HepG2 (cell line): ENCODE measurements at regions not wholly inside any gene's neighbourhood (a gene's known extent, or its start where the extent isn't known, plus 50 kb on each side); places are given as distances from the start of the nearest gene placed in this dataset.
A peak's percentile ranks its signal among the peaks of the same experiment; 100 is the strongest.

Experiments used
- ATAC-seq: fragments of 200-7000 bp; cut with Tn5 transposase; 3 replicates; pipeline ENCODE4 v1.9.1; 2020; ENCODE audit warnings: mild to moderate bottlenecking, moderate library complexity
- BruUV-seq: library from RNA; stranded (reverse); fragments of 400-500 nt; replicated peaks from 2 replicates; lab custom pipeline; 2021; lab: Mats Ljungman, UMichigan
- CTCF ChIA-PET: fragments of 300-600 bp; formaldehyde crosslinking; extraction: SDS; loops from one replicate; lab custom pipeline; 2021; ENCODE audit warnings: low total read pairs, inconsistent platforms, low intra/inter-chr PET ratio; lab: Yijun Ruan, JAX
- POLR2A ChIA-PET: fragments of 350-600 bp; sonication (Branson Sonifier 250); formaldehyde crosslinking; loops from one replicate; lab custom pipeline; 2020; ENCODE audit warnings: antibody characterized with exemption, inconsistent platforms; lab: Yijun Ruan, JAX
- DNase-seq: peaks from one replicate; pipeline ENCODE4 v3.0.0-alpha.2; 2015; ENCODE audit warnings: low spot score
- FAIRE-seq: peaks from 3 replicates; lab custom pipeline; 2011; peaks lifted over from hg19 to GRCh38; lab: Jason Lieb, UNC
- H2AFZ ChIP-seq: one replicate; pipeline ENCODE4 v1.6.1; 2011; ENCODE audit warnings: low read length, inconsistent platforms
- H3K27ac ChIP-seq: fragments of 300-600 bp; 3 replicates; pipeline ENCODE4 v1.8.0; 2011; ENCODE audit warnings: mixed run types, mild to moderate bottlenecking, mixed read lengths, low read length, inconsistent platforms; ENCODE audit not compliant: insufficient read depth; ENCODE audit errors: extremely low read length
- H3K27me3 ChIP-seq, 2 experiments: fragments of 200-600 bp in 1 of 2; 2 replicates in 1 of 2; 3 replicates in 1 of 2; pipeline versions ENCODE4 v1.6.0 to v1.8.0; 2011; ENCODE audit warnings: low read length in 2 of 2, mild to moderate bottlenecking in 2 of 2, moderate library complexity in 2 of 2, inconsistent platforms in 1 of 2; ENCODE audit not compliant: insufficient read depth in 2 of 2, control insufficient read depth in 1 of 2
- H3K36me3 ChIP-seq, 2 experiments: fragments of 200-600 bp in 1 of 2; replicated peaks in 1 of 2; 2 replicates in 1 of 2; 3 replicates in 1 of 2; pipeline versions ENCODE4 v1.5.1 to v1.8.0; 2011; ENCODE audit warnings: low read length in 2 of 2, inconsistent platforms in 1 of 2; ENCODE audit not compliant: insufficient read depth in 2 of 2, control insufficient read depth in 1 of 2
- H3K4me1 ChIP-seq: 2 replicates; pipeline ENCODE4 v1.5.1; 2012; ENCODE audit warnings: low read length, inconsistent platforms; ENCODE audit not compliant: insufficient read depth
- H3K4me2 ChIP-seq: 2 replicates; pipeline ENCODE4 v1.6.0; 2011; ENCODE audit warnings: low read depth, low read length, inconsistent platforms
- H3K4me3 ChIP-seq, 3 experiments: fragments of 200-600 bp in 1 of 3; sonication (generic), shearing (Covaris generic) in 1 of 3; replicated peaks in 1 of 3; 2 replicates each; pipeline ENCODE4 v1.5.1; 2011 to 2016; ENCODE audit warnings: low read length in 3 of 3, inconsistent platforms in 2 of 3, low read depth in 2 of 3, mild to moderate bottlenecking in 2 of 3, control low read depth in 1 of 3, mixed read lengths in 1 of 3; ENCODE audit not compliant: insufficient read depth in 1 of 3
- H3K79me2 ChIP-seq: one replicate; pipeline ENCODE4 v1.6.1; 2011; ENCODE audit warnings: low read length, inconsistent platforms; ENCODE audit not compliant: insufficient read depth
- H3K9ac ChIP-seq: 2 replicates; pipeline ENCODE4 v1.6.0; 2011; ENCODE audit warnings: mild to moderate bottlenecking, low read depth, low read length, inconsistent platforms; ENCODE audit not compliant: insufficient read depth
- H3K9me3 ChIP-seq: 2 replicates; pipeline ENCODE4 v1.5.1; 2012; ENCODE audit warnings: mild to moderate bottlenecking, low read length
- H4K20me1 ChIP-seq: 2 replicates; pipeline ENCODE4 v1.6.0; 2011; ENCODE audit warnings: inconsistent platforms, mild to moderate bottlenecking, low read length, moderate library complexity; ENCODE audit not compliant: insufficient read depth
- ADNP ChIP-seq: sonication (generic); formaldehyde crosslinking; IDR thresholded peaks from 2 replicates; pipeline ENCODE4 v1.4.0; 2020; ENCODE audit warnings: missing genetic modification reagents
- ATF7-NPFF ChIP-seq: sonication (generic); formaldehyde crosslinking; IDR thresholded peaks from 2 replicates; pipeline ENCODE4 v1.8.1; 2023; ENCODE audit warnings: mild to moderate bottlenecking, low read depth, missing genetic modification reagents, moderate library complexity
- ELF4 ChIP-seq: sonication (generic); formaldehyde crosslinking; IDR thresholded peaks from 2 replicates; pipeline ENCODE4 v1.5.0; 2020; ENCODE audit warnings: missing genetic modification reagents, mild to moderate bottlenecking, moderate library complexity, borderline replicate concordance
- FIP1L1 ChIP-seq: fragments of 200-400 bp; formaldehyde crosslinking; IDR thresholded peaks from 2 replicates; pipeline ENCODE4 v1.6.1; 2018; ENCODE audit warnings: low read depth, mild to moderate bottlenecking, low read length, moderate library complexity, borderline replicate concordance; ENCODE audit not compliant: insufficient read depth
- HMG20A ChIP-seq: IDR thresholded peaks from 2 replicates; pipeline ENCODE4 v1.6.1; 2016; ENCODE audit warnings: borderline replicate concordance
- KLF16 ChIP-seq, 2 experiments: sonication (generic) in 1 of 2; formaldehyde crosslinking in 1 of 2; IDR thresholded peaks; 2 replicates each; pipeline versions ENCODE4 v1.6.1 to v1.8.0; 2016 to 2023; ENCODE audit warnings: missing genetic modification reagents in 2 of 2, missing compliant biosample characterization in 1 of 2
- MAFF ChIP-seq: IDR thresholded peaks from 2 replicates; pipeline ENCODE4 v1.6.1; 2011; ENCODE audit warnings: low read depth, low read length, improper control_type of control experiment
- MAFK ChIP-seq, 2 experiments: IDR thresholded peaks in 1 of 2; conservative IDR thresholded peaks in 1 of 2; 2 replicates each; pipeline ENCODE4 v1.6.1; 2011; ENCODE audit warnings: improper control_type of control experiment in 2 of 2, low read length in 2 of 2
- NAIF1 ChIP-seq: sonication (generic); formaldehyde crosslinking; IDR thresholded peaks from 2 replicates; pipeline ENCODE4 v1.5.0; 2020; ENCODE audit warnings: mild to moderate bottlenecking, missing genetic modification reagents, borderline replicate concordance
- NCOA2 ChIP-seq: sonication (generic); formaldehyde crosslinking; IDR thresholded peaks from 2 replicates; pipeline ENCODE4 v1.8.0; 2022; ENCODE audit warnings: inconsistent platforms
- SMAD3 ChIP-seq: sonication (generic); formaldehyde crosslinking; IDR thresholded peaks from 2 replicates; pipeline ENCODE4 v1.4.0; 2020; ENCODE audit warnings: missing genetic modification reagents
- ZNF383 ChIP-seq: sonication (generic); formaldehyde crosslinking; IDR thresholded peaks from 2 replicates; pipeline ENCODE4 v1.4.0; 2020; ENCODE audit warnings: missing genetic modification reagents, mild to moderate bottlenecking, borderline replicate concordance
- ZNF460 ChIP-seq: sonication (generic); formaldehyde crosslinking; IDR thresholded peaks from 2 replicates; pipeline ENCODE4 v1.5.1; 2020; ENCODE audit warnings: missing genetic modification reagents, mild to moderate bottlenecking, borderline replicate concordance
- ZSCAN9 ChIP-seq: IDR thresholded peaks from 2 replicates; pipeline ENCODE4 v1.6.1; 2016; ENCODE audit warnings: borderline replicate concordance
- WGBS: methylation state at CpG from one replicate; pipeline ENCODE4 v1.1.6; 2017; ENCODE audit warnings: low lambda C conversion rate; 5-methylcytosine and 5-hydroxymethylcytosine counted together
- in situ Hi-C: cut with HindIII; loops from 2 replicates; pipeline ENCODE4 v1.10.0; 2017; ENCODE audit warnings: low pct_unique_long_range_greater_than_20kb; ENCODE audit not compliant: extremely low pct_ligation_motif_present
- intact Hi-C: fragments of 100-400 bp; cut with micrococcal nuclease; formaldehyde crosslinking; loops from one replicate; pipeline ENCODE4 v1.10.0; 2022; ENCODE audit not compliant: unreplicated experiment
- TF ChIP-seq, protein P1 (sequence below): sonication (generic); formaldehyde crosslinking; IDR thresholded peaks from 2 replicates; pipeline ENCODE4 v1.4.0; 2020; ENCODE audit warnings: missing genetic modification reagents
- TF ChIP-seq, protein P2 (sequence below): sonication (generic); formaldehyde crosslinking; IDR thresholded peaks from 2 replicates; pipeline ENCODE4 v1.4.0; 2020; ENCODE audit warnings: mild to moderate bottlenecking, low read depth, missing genetic modification reagents
- TF ChIP-seq, protein P3 (sequence below): sonication (generic); formaldehyde crosslinking; IDR thresholded peaks from 2 replicates; pipeline ENCODE4 v1.5.0; 2020; ENCODE audit warnings: missing genetic modification reagents, mild to moderate bottlenecking, borderline replicate concordance

DNA sequence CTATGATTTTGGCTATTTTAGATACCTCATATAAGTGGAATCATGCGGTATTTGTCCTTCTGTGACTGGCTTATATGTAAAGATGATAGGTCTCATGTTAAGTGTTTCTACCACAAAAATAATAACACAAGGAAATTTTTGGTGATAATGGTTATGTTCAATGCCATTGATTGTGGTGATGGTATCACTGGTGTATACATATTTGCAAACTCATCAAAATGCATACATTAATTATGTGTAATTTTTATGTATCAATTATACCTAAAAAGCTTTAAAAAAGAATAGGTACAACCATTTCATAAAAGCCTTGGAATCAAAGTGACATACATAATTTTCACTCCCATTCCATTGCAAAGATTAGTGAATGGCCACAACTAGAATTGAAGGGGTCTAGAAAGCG is 178.3 kb upstream of the FMR1 start:
- H3K9ac ChIP-seq: no peak overlapping the region
- no peaks in the 10 kb centered on the region for H4K20me1 ChIP-seq
- H3K27me3 ChIP-seq: no peaks in the 10 kb centered on the region
- 10% methylated on average over 1 of the region's 2 CpGs for WGBS
- no peaks in the 10 kb centered on the region for H3K36me3 ChIP-seq
- no peaks in the 10 kb centered on the region for H3K9me3 ChIP-seq
- FAIRE-seq (no peak), DNase-seq (no peak), ATAC-seq (no peak)
- H3K4me1 ChIP-seq: no peaks in the 10 kb centered on the region
- no peak overlapping the region for H3K4me3 ChIP-seq
- TF ChIP-seq ELF4: no peak
- TF ChIP-seq ZSCAN9 (CRISPR knock-in tag): no peak
- peak; percentile 22 to 58; a peak in 2 of 4 replicates for TF ChIP-seq MAFK (conservative IDR thresholded peaks at IDR 0.05 in 1 of 2, IDR thresholded peaks at IDR 0.05 in 1 of 2; ENCODE audit: low read length in 2 of 2)
- no peak for TF ChIP-seq NCOA2 (CRISPR knock-in tag)
- TF ChIP-seq ADNP (CRISPR knock-in tag): no peak
- TF ChIP-seq, protein P1, sequence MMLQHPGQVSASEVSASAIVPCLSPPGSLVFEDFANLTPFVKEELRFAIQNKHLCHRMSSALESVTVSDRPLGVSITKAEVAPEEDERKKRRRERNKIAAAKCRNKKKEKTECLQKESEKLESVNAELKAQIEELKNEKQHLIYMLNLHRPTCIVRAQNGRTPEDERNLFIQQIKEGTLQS (CRISPR knock-in tag): no peak
- TF ChIP-seq MAFF: peak; percentile 42; the same call in 1 of the 2 replicates
- in situ Hi-C loops: no loop called here
- CTCF ChIA-PET: no interaction called here
- H2AFZ ChIP-seq: no peak overlapping the region
- BruUV-seq: no TSS peak
- POLR2A ChIA-PET: no interaction called here
- no peak overlapping the region for H3K4me2 ChIP-seq
- intact Hi-C loops: no loop called here
- no peak overlapping the region for H3K27ac ChIP-seq
- no peaks in the 10 kb centered on the region for H3K79me2 ChIP-seq

DNA sequence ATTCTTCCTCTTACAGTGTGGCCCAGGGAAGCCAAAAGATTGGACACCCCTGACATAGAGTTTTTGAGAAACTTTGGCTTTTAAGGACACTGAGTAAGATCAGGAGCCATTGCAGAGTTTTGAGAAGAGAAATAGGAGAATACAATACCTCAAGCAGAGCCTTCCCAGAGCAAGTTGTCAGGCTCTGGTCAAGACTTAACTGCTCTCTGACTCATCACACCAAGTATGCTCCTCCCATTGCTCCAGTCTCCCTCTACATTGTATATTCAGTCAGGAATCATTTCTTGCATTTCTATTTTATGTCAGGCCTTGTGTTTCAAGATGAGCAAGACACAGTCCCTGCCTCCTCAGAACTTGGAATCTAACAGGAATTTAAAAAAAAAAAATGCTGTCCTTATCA is 176.4 kb upstream of the FMR1 start:
- Histone ChIP-seq H3K4me2 (no peak overlapping the region), H2AFZ (no peak overlapping the region), H4K20me1 (no peaks in the 10 kb centered on the region), H3K79me2 (no peaks in the 10 kb centered on the region), H3K36me3 (no peaks in the 10 kb centered on the region), H3K9me3 (no peaks in the 10 kb centered on the region), H3K27me3 (no peaks in the 10 kb centered on the region), H3K4me3 (no peak overlapping the region), H3K27ac (no peak overlapping the region), H3K9ac (no peak overlapping the region), H3K4me1 (no peaks in the 10 kb centered on the region)
- CTCF ChIA-PET: no interaction called here
- intact Hi-C loops (no loop called here), in situ Hi-C loops (no loop called here)
- POLR2A ChIA-PET: no interaction called here
- no peak for DNase-seq
- BruUV-seq: no TSS peak
- no peak for FAIRE-seq
- no peak for ATAC-seq
- TF ChIP-seq, protein P2, sequence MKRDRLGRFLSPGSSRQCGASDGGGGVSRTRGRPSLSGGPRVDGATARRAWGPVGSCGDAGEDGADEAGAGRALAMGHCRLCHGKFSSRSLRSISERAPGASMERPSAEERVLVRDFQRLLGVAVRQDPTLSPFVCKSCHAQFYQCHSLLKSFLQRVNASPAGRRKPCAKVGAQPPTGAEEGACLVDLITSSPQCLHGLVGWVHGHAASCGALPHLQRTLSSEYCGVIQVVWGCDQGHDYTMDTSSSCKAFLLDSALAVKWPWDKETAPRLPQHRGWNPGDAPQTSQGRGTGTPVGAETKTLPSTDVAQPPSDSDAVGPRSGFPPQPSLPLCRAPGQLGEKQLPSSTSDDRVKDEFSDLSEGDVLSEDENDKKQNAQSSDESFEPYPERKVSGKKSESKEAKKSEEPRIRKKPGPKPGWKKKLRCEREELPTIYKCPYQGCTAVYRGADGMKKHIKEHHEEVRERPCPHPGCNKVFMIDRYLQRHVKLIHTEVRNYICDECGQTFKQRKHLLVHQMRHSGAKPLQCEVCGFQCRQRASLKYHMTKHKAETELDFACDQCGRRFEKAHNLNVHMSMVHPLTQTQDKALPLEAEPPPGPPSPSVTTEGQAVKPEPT (CRISPR knock-in tag): no peak
- no peak for TF ChIP-seq ATF7-NPFF (CRISPR knock-in tag)
- TF ChIP-seq HMG20A: no peak
- no peak for TF ChIP-seq NAIF1 (CRISPR knock-in tag)
- no peak for TF ChIP-seq ZNF460 (CRISPR knock-in tag)
- TF ChIP-seq SMAD3 (CRISPR knock-in tag): no peak
- no peak for TF ChIP-seq FIP1L1
- TF ChIP-seq, protein P3, sequence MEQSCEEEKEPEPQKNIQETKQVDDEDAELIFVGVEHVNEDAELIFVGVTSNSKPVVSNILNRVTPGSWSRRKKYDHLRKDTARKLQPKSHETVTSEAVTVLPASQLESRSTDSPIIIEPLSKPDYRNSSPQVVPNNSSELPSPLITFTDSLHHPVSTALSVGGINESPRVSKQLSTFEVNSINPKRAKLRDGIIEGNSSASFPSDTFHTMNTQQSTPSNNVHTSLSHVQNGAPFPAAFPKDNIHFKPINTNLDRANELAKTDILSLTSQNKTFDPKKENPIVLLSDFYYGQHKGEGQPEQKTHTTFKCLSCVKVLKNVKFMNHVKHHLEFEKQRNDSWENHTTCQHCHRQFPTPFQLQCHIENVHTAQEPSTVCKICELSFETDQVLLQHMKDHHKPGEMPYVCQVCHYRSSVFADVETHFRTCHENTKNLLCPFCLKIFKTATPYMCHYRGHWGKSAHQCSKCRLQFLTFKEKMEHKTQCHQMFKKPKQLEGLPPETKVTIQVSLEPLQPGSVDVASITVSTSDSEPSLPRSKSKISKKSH (CRISPR knock-in tag): no peak
- no peak for TF ChIP-seq ZNF383 (CRISPR knock-in tag)
- no peak for TF ChIP-seq KLF16 (CRISPR knock-in tag; IDR thresholded peaks at IDR 0.05)
